WTC11 (cell line): ENCODE measurements at regions not wholly inside any gene's neighbourhood (a gene's known extent, or its start where the extent isn't known, plus 50 kb on each side); places are given as distances from the start of the nearest gene placed in this dataset.

ENCODE experiments used
- ATAC-seq: fragments of 200-7000 bp; cut with Tn5 transposase; 2 replicates; pipeline ENCODE4 v1.10.0; 2021; ENCODE audit warnings: mild to moderate bottlenecking, moderate library complexity
- CTCF ChIA-PET: fragments of 300-600 bp; sonication (Branson Sonifier 250); formaldehyde crosslinking; loops from one replicate; lab custom pipeline; 2021; ENCODE audit warnings: antibody characterized with exemption; lab: Charles Lee
- POLR2A ChIA-PET: fragments of 350-600 bp; sonication (Branson Sonifier 250); formaldehyde crosslinking; loops from one replicate; lab custom pipeline; 2021; ENCODE audit warnings: antibody characterized with exemption; lab: Charles Lee
- DNase-seq: peaks from one replicate; pipeline ENCODE4 v3.0.0; 2021; ENCODE audit warnings: low spot score
- H3K27ac Mint-ChIP-seq: 2 replicates; pipeline ENCODE4 v1.8.0; 2021; ENCODE audit warnings: mixed read lengths
- H3K27me3 Mint-ChIP-seq: 2 replicates; pipeline ENCODE4 v1.8.0; 2021; ENCODE audit warnings: low read depth, mild to moderate bottlenecking, moderate library complexity, mixed read lengths
- H3K36me3 Mint-ChIP-seq: 2 replicates; pipeline ENCODE4 v1.8.0; 2021; ENCODE audit warnings: mixed read lengths
- H3K4me1 Mint-ChIP-seq: 2 replicates; pipeline ENCODE4 v1.8.0; 2022; ENCODE audit warnings: mixed read lengths
- H3K4me3 Mint-ChIP-seq: 2 replicates; pipeline ENCODE4 v1.8.0; 2021; ENCODE audit warnings: mild to moderate bottlenecking, moderate library complexity, mixed read lengths
- H3K9me3 Mint-ChIP-seq: 2 replicates; pipeline ENCODE4 v1.8.0; 2021; ENCODE audit warnings: mixed read lengths
- CREM ChIP-seq: sonication (generic); formaldehyde crosslinking; IDR thresholded peaks from 2 replicates; pipeline ENCODE4 v1.8.1; 2022; ENCODE audit warnings: mild to moderate bottlenecking, missing genetic modification reagents, moderate library complexity
- ETV6 ChIP-seq: sonication (generic); formaldehyde crosslinking; IDR thresholded peaks from 2 replicates; pipeline ENCODE4 v1.8.1; 2022; ENCODE audit warnings: mild to moderate bottlenecking, missing genetic modification reagents
- JUN ChIP-seq: sonication (generic); formaldehyde crosslinking; IDR thresholded peaks from 2 replicates; pipeline ENCODE4 v1.8.0; 2023; ENCODE audit warnings: mild to moderate bottlenecking, missing genetic modification reagents
- NFATC4 ChIP-seq: fragments of 250-450 bp; sonication (Bioruptor Pico); IDR thresholded peaks from 2 replicates; pipeline ENCODE4 v1.9.0; 2021; ENCODE audit warnings: mild to moderate bottlenecking
- NFYB ChIP-seq: sonication (generic); formaldehyde crosslinking; conservative IDR thresholded peaks from 2 replicates; pipeline ENCODE4 v1.8.0; 2022; ENCODE audit warnings: low read depth, missing genetic modification reagents
- PRRX2 ChIP-seq: fragments of 250-450 bp; sonication (Bioruptor Pico); IDR thresholded peaks from 2 replicates; pipeline ENCODE4 v1.8.0; 2021; ENCODE audit warnings: mild to moderate bottlenecking
- SMAD3 ChIP-seq: sonication (generic); formaldehyde crosslinking; IDR thresholded peaks from 2 replicates; pipeline ENCODE4 v1.8.0; 2022; ENCODE audit warnings: missing genetic modification reagents, mild to moderate bottlenecking, borderline replicate concordance
- TCF7 ChIP-seq: sonication (generic); formaldehyde crosslinking; IDR thresholded peaks from 2 replicates; pipeline ENCODE4 v1.8.0; 2022; ENCODE audit warnings: mild to moderate bottlenecking, low read depth, missing genetic modification reagents, moderate library complexity
- TEAD4 ChIP-seq: sonication (generic); formaldehyde crosslinking; IDR thresholded peaks from 2 replicates; pipeline ENCODE4 v1.8.0; 2022; ENCODE audit warnings: mild to moderate bottlenecking, missing genetic modification reagents
- ZNF121 ChIP-seq: sonication (generic); formaldehyde crosslinking; IDR thresholded peaks from 2 replicates; pipeline ENCODE4 v1.8.0; 2023; ENCODE audit warnings: missing genetic modification reagents
- ZNF317 ChIP-seq: sonication (generic); formaldehyde crosslinking; IDR thresholded peaks from 2 replicates; pipeline ENCODE4 v1.8.1; 2023; ENCODE audit warnings: low read depth, mild to moderate bottlenecking, moderate library complexity, missing genetic modification reagents, borderline replicate concordance
- TF ChIP-seq, protein P1 (sequence below): sonication (generic); formaldehyde crosslinking; IDR thresholded peaks from 2 replicates; pipeline ENCODE4 v1.8.1; 2022; ENCODE audit warnings: mild to moderate bottlenecking, moderate library complexity, missing genetic modification reagents
- TF ChIP-seq, protein P2 (sequence below): sonication (generic); formaldehyde crosslinking; conservative IDR thresholded peaks from 2 replicates; pipeline ENCODE4 v1.8.1; 2023; ENCODE audit warnings: mild to moderate bottlenecking, low read depth, missing genetic modification reagents, moderate library complexity
- TF ChIP-seq, protein P3 (sequence below): sonication (generic); formaldehyde crosslinking; IDR thresholded peaks from 2 replicates; pipeline ENCODE4 v1.8.0; 2022; ENCODE audit warnings: mild to moderate bottlenecking, missing genetic modification reagents
- TF ChIP-seq, protein P4 (sequence below): fragments of 250-450 bp; sonication (Bioruptor Pico); IDR thresholded peaks from 2 replicates; pipeline ENCODE4 v1.9.0; 2021; ENCODE audit warnings: mild to moderate bottlenecking
- TF ChIP-seq, protein P5 (sequence below): sonication (generic); formaldehyde crosslinking; IDR thresholded peaks from 2 replicates; pipeline ENCODE4 v1.8.0; 2023; ENCODE audit warnings: missing genetic modification reagents, mild to moderate bottlenecking, borderline replicate concordance
- TF ChIP-seq, protein P6 (sequence below): sonication (generic); formaldehyde crosslinking; conservative IDR thresholded peaks from 2 replicates; pipeline ENCODE4 v1.8.1; 2022; ENCODE audit warnings: mild to moderate bottlenecking, missing genetic modification reagents

DNA sequence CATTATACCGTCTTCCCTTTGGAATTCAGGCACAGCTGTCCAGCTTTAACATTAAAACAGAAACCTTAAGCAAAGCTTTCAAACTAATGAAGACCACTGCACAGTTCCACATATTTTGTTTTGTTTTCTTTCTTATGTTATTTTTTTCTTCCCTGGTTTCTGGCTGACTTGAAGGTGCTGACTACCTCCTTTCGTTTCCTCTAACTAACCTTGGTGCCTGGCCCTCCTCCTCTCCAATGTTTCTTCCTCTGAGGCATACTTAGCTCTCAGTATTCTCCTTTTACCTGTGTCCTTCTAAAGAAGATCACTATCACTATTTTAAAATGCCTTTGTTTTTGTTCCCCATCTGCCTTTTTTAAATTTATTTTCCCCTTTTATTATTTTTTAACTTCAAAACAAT, 433.3 kb upstream of the SPHKAP start (continued):
- TF ChIP-seq SMAD3 (CRISPR knock-in tag), result no peak
- TF ChIP-seq, protein P1, sequence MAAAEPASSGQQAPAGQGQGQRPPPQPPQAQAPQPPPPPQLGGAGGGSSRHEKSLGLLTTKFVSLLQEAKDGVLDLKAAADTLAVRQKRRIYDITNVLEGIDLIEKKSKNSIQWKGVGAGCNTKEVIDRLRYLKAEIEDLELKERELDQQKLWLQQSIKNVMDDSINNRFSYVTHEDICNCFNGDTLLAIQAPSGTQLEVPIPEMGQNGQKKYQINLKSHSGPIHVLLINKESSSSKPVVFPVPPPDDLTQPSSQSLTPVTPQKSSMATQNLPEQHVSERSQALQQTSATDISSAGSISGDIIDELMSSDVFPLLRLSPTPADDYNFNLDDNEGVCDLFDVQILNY (CRISPR knock-in tag), result no peak
- no peak for TF ChIP-seq ETV6 (CRISPR knock-in tag)

DNA sequence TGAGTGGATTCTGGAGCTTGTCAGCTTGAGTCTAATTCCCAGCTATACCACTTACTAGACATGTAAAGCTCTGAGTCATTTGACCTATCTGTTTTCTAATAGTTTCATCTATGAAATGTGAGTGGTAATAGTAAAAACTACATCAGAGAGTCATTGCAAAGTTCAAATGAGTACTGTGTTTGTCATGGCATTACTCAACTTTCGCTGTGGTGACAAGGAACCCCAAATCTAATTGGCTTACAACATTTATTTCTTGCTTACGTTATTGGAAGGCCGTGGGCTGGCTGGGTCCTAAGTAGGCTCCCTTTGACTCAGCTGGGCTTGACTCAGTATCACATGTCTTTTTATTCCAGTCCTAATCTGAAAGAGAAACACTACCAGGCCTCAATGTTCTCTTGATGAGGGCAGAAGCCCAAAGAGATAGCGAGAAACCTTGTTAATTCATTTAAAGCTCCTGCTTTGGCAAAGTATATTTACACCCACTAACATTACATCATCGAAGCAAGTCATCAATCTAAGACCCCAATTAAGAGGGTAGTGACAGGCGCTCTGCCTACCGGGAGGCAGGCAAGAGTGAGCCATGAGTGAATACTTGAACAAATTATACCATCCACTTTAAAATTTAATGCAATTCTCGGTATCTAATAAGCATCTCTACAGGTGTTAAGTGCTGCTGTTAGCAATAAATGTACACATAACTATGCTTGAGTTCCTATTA, 431.8 kb upstream of the SPHKAP start:
- H3K4me1 Mint-ChIP-seq, result no peaks in the 10 kb centered on the region
- H3K27me3 Mint-ChIP-seq, result no peaks in the 10 kb centered on the region
- H3K4me3 Mint-ChIP-seq, result no peak overlapping the region
- ChIA-PET POLR2A (no interaction called here), CTCF (no interaction called here)
- H3K36me3 Mint-ChIP-seq, result no peaks in the 10 kb centered on the region
- no peak for TF ChIP-seq CREM (CRISPR knock-in tag)
- TF ChIP-seq, protein P2, sequence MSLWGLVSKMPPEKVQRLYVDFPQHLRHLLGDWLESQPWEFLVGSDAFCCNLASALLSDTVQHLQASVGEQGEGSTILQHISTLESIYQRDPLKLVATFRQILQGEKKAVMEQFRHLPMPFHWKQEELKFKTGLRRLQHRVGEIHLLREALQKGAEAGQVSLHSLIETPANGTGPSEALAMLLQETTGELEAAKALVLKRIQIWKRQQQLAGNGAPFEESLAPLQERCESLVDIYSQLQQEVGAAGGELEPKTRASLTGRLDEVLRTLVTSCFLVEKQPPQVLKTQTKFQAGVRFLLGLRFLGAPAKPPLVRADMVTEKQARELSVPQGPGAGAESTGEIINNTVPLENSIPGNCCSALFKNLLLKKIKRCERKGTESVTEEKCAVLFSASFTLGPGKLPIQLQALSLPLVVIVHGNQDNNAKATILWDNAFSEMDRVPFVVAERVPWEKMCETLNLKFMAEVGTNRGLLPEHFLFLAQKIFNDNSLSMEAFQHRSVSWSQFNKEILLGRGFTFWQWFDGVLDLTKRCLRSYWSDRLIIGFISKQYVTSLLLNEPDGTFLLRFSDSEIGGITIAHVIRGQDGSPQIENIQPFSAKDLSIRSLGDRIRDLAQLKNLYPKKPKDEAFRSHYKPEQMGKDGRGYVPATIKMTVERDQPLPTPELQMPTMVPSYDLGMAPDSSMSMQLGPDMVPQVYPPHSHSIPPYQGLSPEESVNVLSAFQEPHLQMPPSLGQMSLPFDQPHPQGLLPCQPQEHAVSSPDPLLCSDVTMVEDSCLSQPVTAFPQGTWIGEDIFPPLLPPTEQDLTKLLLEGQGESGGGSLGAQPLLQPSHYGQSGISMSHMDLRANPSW (CRISPR knock-in tag), result no peak
- no peak for TF ChIP-seq TCF7 (CRISPR knock-in tag)
- no peak for TF ChIP-seq ZNF317 (CRISPR knock-in tag)
- TF ChIP-seq, protein P3, sequence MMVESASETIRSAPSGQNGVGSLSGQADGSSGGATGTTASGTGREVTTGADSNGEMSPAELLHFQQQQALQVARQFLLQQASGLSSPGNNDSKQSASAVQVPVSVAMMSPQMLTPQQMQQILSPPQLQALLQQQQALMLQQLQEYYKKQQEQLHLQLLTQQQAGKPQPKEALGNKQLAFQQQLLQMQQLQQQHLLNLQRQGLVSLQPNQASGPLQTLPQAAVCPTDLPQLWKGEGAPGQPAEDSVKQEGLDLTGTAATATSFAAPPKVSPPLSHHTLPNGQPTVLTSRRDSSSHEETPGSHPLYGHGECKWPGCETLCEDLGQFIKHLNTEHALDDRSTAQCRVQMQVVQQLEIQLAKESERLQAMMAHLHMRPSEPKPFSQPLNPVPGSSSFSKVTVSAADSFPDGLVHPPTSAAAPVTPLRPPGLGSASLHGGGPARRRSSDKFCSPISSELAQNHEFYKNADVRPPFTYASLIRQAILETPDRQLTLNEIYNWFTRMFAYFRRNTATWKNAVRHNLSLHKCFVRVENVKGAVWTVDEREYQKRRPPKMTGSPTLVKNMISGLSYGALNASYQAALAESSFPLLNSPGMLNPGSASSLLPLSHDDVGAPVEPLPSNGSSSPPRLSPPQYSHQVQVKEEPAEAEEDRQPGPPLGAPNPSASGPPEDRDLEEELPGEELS (CRISPR knock-in tag), result no peak
- TF ChIP-seq JUN (CRISPR knock-in tag), result no peak
- TF ChIP-seq PRRX2, result no peak
- no peak for TF ChIP-seq NFYB
- no peak for TF ChIP-seq ZNF121 (CRISPR knock-in tag)
- no peak for TF ChIP-seq NFATC4 (CRISPR knock-in tag)
- TF ChIP-seq, protein P4, sequence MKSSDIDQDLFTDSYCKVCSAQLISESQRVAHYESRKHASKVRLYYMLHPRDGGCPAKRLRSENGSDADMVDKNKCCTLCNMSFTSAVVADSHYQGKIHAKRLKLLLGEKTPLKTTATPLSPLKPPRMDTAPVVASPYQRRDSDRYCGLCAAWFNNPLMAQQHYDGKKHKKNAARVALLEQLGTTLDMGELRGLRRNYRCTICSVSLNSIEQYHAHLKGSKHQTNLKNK (CRISPR knock-in tag), result no peak
- TF ChIP-seq, protein P5, sequence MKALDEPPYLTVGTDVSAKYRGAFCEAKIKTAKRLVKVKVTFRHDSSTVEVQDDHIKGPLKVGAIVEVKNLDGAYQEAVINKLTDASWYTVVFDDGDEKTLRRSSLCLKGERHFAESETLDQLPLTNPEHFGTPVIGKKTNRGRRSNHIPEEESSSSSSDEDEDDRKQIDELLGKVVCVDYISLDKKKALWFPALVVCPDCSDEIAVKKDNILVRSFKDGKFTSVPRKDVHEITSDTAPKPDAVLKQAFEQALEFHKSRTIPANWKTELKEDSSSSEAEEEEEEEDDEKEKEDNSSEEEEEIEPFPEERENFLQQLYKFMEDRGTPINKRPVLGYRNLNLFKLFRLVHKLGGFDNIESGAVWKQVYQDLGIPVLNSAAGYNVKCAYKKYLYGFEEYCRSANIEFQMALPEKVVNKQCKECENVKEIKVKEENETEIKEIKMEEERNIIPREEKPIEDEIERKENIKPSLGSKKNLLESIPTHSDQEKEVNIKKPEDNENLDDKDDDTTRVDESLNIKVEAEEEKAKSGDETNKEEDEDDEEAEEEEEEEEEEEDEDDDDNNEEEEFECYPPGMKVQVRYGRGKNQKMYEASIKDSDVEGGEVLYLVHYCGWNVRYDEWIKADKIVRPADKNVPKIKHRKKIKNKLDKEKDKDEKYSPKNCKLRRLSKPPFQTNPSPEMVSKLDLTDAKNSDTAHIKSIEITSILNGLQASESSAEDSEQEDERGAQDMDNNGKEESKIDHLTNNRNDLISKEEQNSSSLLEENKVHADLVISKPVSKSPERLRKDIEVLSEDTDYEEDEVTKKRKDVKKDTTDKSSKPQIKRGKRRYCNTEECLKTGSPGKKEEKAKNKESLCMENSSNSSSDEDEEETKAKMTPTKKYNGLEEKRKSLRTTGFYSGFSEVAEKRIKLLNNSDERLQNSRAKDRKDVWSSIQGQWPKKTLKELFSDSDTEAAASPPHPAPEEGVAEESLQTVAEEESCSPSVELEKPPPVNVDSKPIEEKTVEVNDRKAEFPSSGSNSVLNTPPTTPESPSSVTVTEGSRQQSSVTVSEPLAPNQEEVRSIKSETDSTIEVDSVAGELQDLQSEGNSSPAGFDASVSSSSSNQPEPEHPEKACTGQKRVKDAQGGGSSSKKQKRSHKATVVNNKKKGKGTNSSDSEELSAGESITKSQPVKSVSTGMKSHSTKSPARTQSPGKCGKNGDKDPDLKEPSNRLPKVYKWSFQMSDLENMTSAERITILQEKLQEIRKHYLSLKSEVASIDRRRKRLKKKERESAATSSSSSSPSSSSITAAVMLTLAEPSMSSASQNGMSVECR (CRISPR knock-in tag), result no peak
- no peak for TF ChIP-seq TEAD4 (CRISPR knock-in tag)
- TF ChIP-seq, protein P6, sequence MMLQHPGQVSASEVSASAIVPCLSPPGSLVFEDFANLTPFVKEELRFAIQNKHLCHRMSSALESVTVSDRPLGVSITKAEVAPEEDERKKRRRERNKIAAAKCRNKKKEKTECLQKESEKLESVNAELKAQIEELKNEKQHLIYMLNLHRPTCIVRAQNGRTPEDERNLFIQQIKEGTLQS, result no peak
- DNase-seq (no peak), ATAC-seq (no peak)
- H3K9me3 Mint-ChIP-seq, result peaks cover 10% of the 10 kb centered on the region
- H3K27ac Mint-ChIP-seq, result no peak overlapping the region
